ENCODE measurements at regions not wholly inside any gene's neighbourhood (a gene's known extent, or its start where the extent isn't known, plus 50 kb on each side); places are given as distances from the start of the nearest gene placed in this dataset.

GRCh38 chr13:88104576-88104975, 433.4 kb downstream of the SLITRK5 start:
- no peak for TF ChIP-seq CTCF (conservative IDR thresholded peaks at IDR 0.05)
- peaks cover 22% of the 10 kb centered on the region for H3K4me1 Mint-ChIP-seq
- no peak overlapping the region for H3K27ac Mint-ChIP-seq (ENCODE audit: unreplicated experiment)
- no peak for DNase-seq (ENCODE audit: low read depth, low spot score)
- peaks cover 10% of the 10 kb centered on the region for H3K36me3 Mint-ChIP-seq (ENCODE audit: low read depth)
- H3K27me3 Mint-ChIP-seq (ENCODE audit: low read depth): no peaks in the 10 kb centered on the region
- H3K4me3 Mint-ChIP-seq: no peak overlapping the region
- peaks cover 6% of the 10 kb centered on the region for H3K9me3 Mint-ChIP-seq

GRCh38 chr13:88107570-88107969, 436.4 kb downstream of the SLITRK5 start:
- Mint-ChIP-seq H3K4me1 (peaks cover 20% of the 10 kb centered on the region), H3K36me3 (ENCODE audit: low read depth) (peaks cover 3% of the 10 kb centered on the region), H3K27me3 (ENCODE audit: low read depth) (no peaks in the 10 kb centered on the region), H3K27ac (ENCODE audit: unreplicated experiment) (no peak overlapping the region), H3K9me3 (no peaks in the 10 kb centered on the region), H3K4me3 (no peak overlapping the region)
- no peak for DNase-seq (ENCODE audit: low read depth, low spot score)
- TF ChIP-seq CTCF (conservative IDR thresholded peaks at IDR 0.05): no peak

- Mint-ChIP-seq H3K27ac (ENCODE audit: unreplicated experiment) (no peak overlapping the region), H3K27me3 (ENCODE audit: low read depth) (no peaks in the 10 kb centered on the region), H3K36me3 (ENCODE audit: low read depth) (no peaks in the 10 kb centered on the region), H3K4me1 (no peaks in the 10 kb centered on the region), H3K9me3 (no peaks in the 10 kb centered on the region), H3K4me3 (no peak overlapping the region)
- TF ChIP-seq CTCF (conservative IDR thresholded peaks at IDR 0.05): no peak
- DNase-seq (ENCODE audit: low read depth, low spot score): no peak
Measured at GRCh38 chr13:88112526-88112925, 441.4 kb downstream of the SLITRK5 start.

- no peaks in the 10 kb centered on the region for H3K9me3 Mint-ChIP-seq
- H3K36me3 Mint-ChIP-seq (ENCODE audit: low read depth): no peaks in the 10 kb centered on the region
- no peaks in the 10 kb centered on the region for H3K4me1 Mint-ChIP-seq
- no peak for DNase-seq (ENCODE audit: low read depth, low spot score)
- no peak for TF ChIP-seq CTCF (conservative IDR thresholded peaks at IDR 0.05)
- no peak overlapping the region for H3K27ac Mint-ChIP-seq (ENCODE audit: unreplicated experiment)
- H3K27me3 Mint-ChIP-seq (ENCODE audit: low read depth): no peaks in the 10 kb centered on the region
- no peak overlapping the region for H3K4me3 Mint-ChIP-seq
Measured at GRCh38 chr13:88115976-88116375, 444.8 kb downstream of the SLITRK5 start.

- Mint-ChIP-seq H3K9me3 (no peaks in the 10 kb centered on the region), H3K27ac (ENCODE audit: unreplicated experiment) (no peak overlapping the region), H3K27me3 (ENCODE audit: low read depth) (no peaks in the 10 kb centered on the region), H3K4me1 (no peaks in the 10 kb centered on the region), H3K36me3 (ENCODE audit: low read depth) (no peaks in the 10 kb centered on the region), H3K4me3 (no peak overlapping the region)
- no peak for DNase-seq (ENCODE audit: low read depth, low spot score)
- no peak for TF ChIP-seq CTCF (conservative IDR thresholded peaks at IDR 0.05)
Measured at GRCh38 chr13:88118952-88119351, 447.8 kb downstream of the SLITRK5 start.

GRCh38 chr13:88124142-88124541, 453.0 kb downstream of the SLITRK5 start:
- Mint-ChIP-seq H3K4me3 (no peak overlapping the region), H3K36me3 (ENCODE audit: low read depth) (no peaks in the 10 kb centered on the region), H3K27me3 (ENCODE audit: low read depth) (no peaks in the 10 kb centered on the region), H3K27ac (ENCODE audit: unreplicated experiment) (no peak overlapping the region), H3K9me3 (no peaks in the 10 kb centered on the region), H3K4me1 (no peaks in the 10 kb centered on the region)
- no peak for TF ChIP-seq CTCF (conservative IDR thresholded peaks at IDR 0.05)
- DNase-seq (ENCODE audit: low read depth, low spot score): no peak
